ENCODE measurements at regions not wholly inside any gene's neighbourhood (a gene's known extent, or its start where the extent isn't known, plus 50 kb on each side); places are given as distances from the start of the nearest gene placed in this dataset.

GRCh38 chr18:40944576-40944975 lies 1010.5 kb upstream of the PIK3C3 start:
- Histone ChIP-seq H2BK120ac (replicated peaks; ENCODE audit: low read depth, low read length) (no peak overlapping the region), H3K79me1 (ENCODE audit: low read depth, low read length) (no peaks in the 10 kb centered on the region), H3K79me2 (ENCODE audit: control insufficient read depth in 1 of 2, insufficient read depth in 2 of 2, low read length in 2 of 2) (no peaks in the 10 kb centered on the region), H3K27ac (ENCODE audit: low read depth, low read length) (no peak overlapping the region), H3K18ac (ENCODE audit: extremely low read depth, low read length) (no peak overlapping the region), H3K23ac (ENCODE audit: insufficient read length) (no peak overlapping the region), H2AK5ac (ENCODE audit: low read depth, low read length) (no peak overlapping the region), H4K8ac (ENCODE audit: extremely low read depth, insufficient read depth, low read length) (no peak overlapping the region), H4K91ac (replicated peaks; ENCODE audit: insufficient read length, low read length) (no peak overlapping the region), H4K20me1 (replicated peaks in 1 of 2; ENCODE audit: control insufficient read depth in 1 of 2, insufficient read depth in 2 of 2, low read length in 2 of 2) (no peaks in the 10 kb centered on the region), H4K5ac (ENCODE audit: insufficient read length, low read depth, low read length) (no peak overlapping the region), H3K4me2 (ENCODE audit: insufficient read depth in 1 of 2, low read depth in 2 of 2, low read length in 2 of 2) (no peak overlapping the region), H3K23me2 (ENCODE audit: low read depth, low read length) (no peaks in the 10 kb centered on the region), H3K9me3 (ENCODE audit: insufficient read depth in 2 of 2, low read depth in 1 of 2, low read length in 1 of 2) (no peaks in the 10 kb centered on the region), H2BK5ac (ENCODE audit: low read depth, low read length) (no peak overlapping the region), H3K56ac (replicated peaks; ENCODE audit: insufficient read length, low read depth, low read length) (no peak overlapping the region), H3K27me3 (replicated peaks in 1 of 4; ENCODE audit: control insufficient read depth in 3 of 4, extremely low read depth in 1 of 4, insufficient read depth in 3 of 4, low read length in 3 of 4) (no peaks in the 10 kb centered on the region), H3K4ac (replicated peaks; ENCODE audit: insufficient read length, low read depth, low read length) (no peak overlapping the region), H3K4me1 (replicated peaks in 1 of 4; ENCODE audit: control insufficient read depth in 3 of 4, insufficient read depth in 4 of 4, low read length in 3 of 4) (peaks cover 0 to 2% (median 0%) of the 10 kb centered on the region in 4 experiments; a peak in 1 of 7 replicates), H3K36me3 (ENCODE audit: control insufficient read depth in 2 of 4, insufficient read depth in 4 of 4, low read length in 3 of 4) (no peaks in the 10 kb centered on the region), H2AFZ (ENCODE audit: low read length) (no peak overlapping the region), H3K9ac (replicated peaks in 1 of 4; ENCODE audit: extremely low read depth in 1 of 4, low read depth in 3 of 4, low read length in 3 of 4) (peak overlapping the region in 1 of 4 experiments; percentile 13; a peak in 1 of 7 replicates), H2BK15ac (ENCODE audit: low read length) (no peak overlapping the region), H3K4me3 (ENCODE audit: extremely low read depth in 1 of 4, insufficient read depth in 2 of 4, low read depth in 3 of 4, low read length in 4 of 4) (no peak overlapping the region), H3K14ac (ENCODE audit: insufficient read length) (no peak overlapping the region), H2BK20ac (ENCODE audit: low read length) (no peak overlapping the region), H2BK12ac (ENCODE audit: low read depth, low read length) (no peak overlapping the region)
- no peak for DNase-seq (ENCODE audit: low read depth in 1 of 2, low spot score in 2 of 2)
- CTCF ChIA-PET (ENCODE audit: partially characterized antibody) = interaction anchor here (2.1 to 2.5 kb wide), 2 partner anchors 10 to 447 kb away, joined by 5 to 11 read pairs; no protein-coding TSS in a partner anchor
- POLR2A ChIA-PET (ENCODE audit: partially characterized antibody) = no interaction called here
- WGBS, 2 experiments (ENCODE audit: extremely low coverage in 1 of 2, insufficient coverage in 1 of 2, insufficient read length in 1 of 2, insufficient replicate concordance in 2 of 2, low coverage in 1 of 2, low lambda C conversion rate in 2 of 2, missing lambda C conversion rate in 1 of 2) = 98% methylated on average over 2 of the region's 2 CpGs; no CpG with 5 or more reads in 1 of the 2 experiments
- TF ChIP-seq SIN3A (conservative IDR thresholded peaks at IDR 0.05 in 1 of 2, IDR thresholded peaks at IDR 0.05 in 1 of 2; ENCODE audit: low read depth in 1 of 2, low read length in 2 of 2) (no peak), BCL11A (IDR thresholded peaks at IDR 0.05; ENCODE audit: low read depth in 2 of 2, low read length in 2 of 2) (no peak), HDAC2 (IDR thresholded peaks at IDR 0.05; ENCODE audit: borderline replicate concordance in 1 of 2, low read depth in 2 of 2, low read length in 2 of 2) (no peak), RBBP5 (IDR thresholded peaks at IDR 0.05; ENCODE audit: borderline replicate concordance, low read depth, low read length) (no peak)
- no peak for FAIRE-seq

All from H1 (cell line).